ENCODE measurements at regions not wholly inside any gene's neighbourhood (a gene's known extent, or its start where the extent isn't known, plus 50 kb on each side); places are given as distances from the start of the nearest gene placed in this dataset.

GRCh38 chr5:164798110-164798509 lies 1292.7 kb downstream of the MAT2B start:
- WGBS, 2 experiments (ENCODE audit: low coverage in 1 of 2, low lambda C conversion rate in 2 of 2, missing lambda C conversion rate in 2 of 2) = 19% methylated on average over 3 of the region's 3 CpGs

DNA sequence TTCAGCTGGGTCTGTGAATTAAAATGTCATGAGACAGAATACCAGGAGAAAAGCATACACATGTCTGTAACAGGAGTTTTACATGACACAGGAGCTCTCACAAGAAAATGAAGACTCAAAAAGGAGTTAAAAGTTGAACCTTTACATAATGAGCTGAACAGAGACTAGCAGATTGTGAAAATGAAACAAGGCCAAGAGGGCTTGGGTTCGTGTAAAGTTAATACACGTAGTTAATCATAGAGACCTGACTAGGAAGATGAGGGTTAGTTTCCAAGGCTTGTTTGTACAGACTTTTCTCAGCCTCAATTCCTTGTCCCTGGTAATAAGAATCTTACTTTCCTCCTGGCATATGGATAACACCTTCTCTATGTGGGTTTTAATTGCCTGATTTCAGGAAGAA lies 1294.0 kb downstream of the MAT2B start:
- whole genome bisulfite sequencing, 2 experiments (ENCODE audit: low coverage in 1 of 2, low lambda C conversion rate in 2 of 2, missing lambda C conversion rate in 2 of 2) = 6 to 7% methylated on average over 2 of the region's 2 CpGs
- Histone ChIP-seq H3K27me3 (replicated peaks; ENCODE audit: insufficient read depth) (no peaks in the 10 kb centered on the region), H3K9me2 (ENCODE audit: insufficient read depth) (no peaks in the 10 kb centered on the region), H3K4me1 (ENCODE audit: insufficient read depth) (no peaks in the 10 kb centered on the region), H3K9ac (no peak overlapping the region), H3K79me2 (ENCODE audit: insufficient read depth) (no peaks in the 10 kb centered on the region), H2AFZ (no peak overlapping the region), H3F3A (ENCODE audit: insufficient read depth) (no peaks in the 10 kb centered on the region), H3K36me3 (ENCODE audit: low read depth) (no peaks in the 10 kb centered on the region), H3K27ac (no peak overlapping the region), H3K9me3 (ENCODE audit: low read depth) (no peaks in the 10 kb centered on the region), H3K4me2 (ENCODE audit: unreplicated experiment) (no peak overlapping the region), H4K20me1 (ENCODE audit: insufficient read depth) (no peaks in the 10 kb centered on the region), H3K4me3 (no peak overlapping the region)
- no peak for DNase-seq
- in situ Hi-C loops (cut with MboI) = no loop called here
- TF ChIP-seq EZH2 (IDR thresholded peaks at IDR 0.05; ENCODE audit: insufficient read depth, poor library complexity, severe bottlenecking) = no peak
- TF ChIP-seq EZH2phosphoT487 (IDR thresholded peaks at IDR 0.05; ENCODE audit: insufficient read depth, low read depth) = no peak

More at GRCh38 chr5:164798110-164798509, 1292.7 kb downstream of the MAT2B start:
- Histone ChIP-seq H2AFZ (no peak overlapping the region), H3K4me2 (ENCODE audit: unreplicated experiment) (no peak overlapping the region), H3K9me3 (ENCODE audit: low read depth) (no peaks in the 10 kb centered on the region), H3K27me3 (replicated peaks; ENCODE audit: insufficient read depth) (no peaks in the 10 kb centered on the region), H3K9ac (no peak overlapping the region), H3F3A (ENCODE audit: insufficient read depth) (no peaks in the 10 kb centered on the region), H3K79me2 (ENCODE audit: insufficient read depth) (no peaks in the 10 kb centered on the region), H3K4me3 (no peak overlapping the region), H3K36me3 (ENCODE audit: low read depth) (no peaks in the 10 kb centered on the region), H3K27ac (no peak overlapping the region), H4K20me1 (ENCODE audit: insufficient read depth) (no peaks in the 10 kb centered on the region), H3K9me2 (ENCODE audit: insufficient read depth) (no peaks in the 10 kb centered on the region), H3K4me1 (ENCODE audit: insufficient read depth) (no peaks in the 10 kb centered on the region)
- no peak for TF ChIP-seq EZH2phosphoT487 (IDR thresholded peaks at IDR 0.05; ENCODE audit: insufficient read depth, low read depth)
- TF ChIP-seq EZH2 (IDR thresholded peaks at IDR 0.05; ENCODE audit: insufficient read depth, poor library complexity, severe bottlenecking) = no peak
- in situ Hi-C loops (cut with MboI) = no loop called here
- DNase-seq = no peak

DNA sequence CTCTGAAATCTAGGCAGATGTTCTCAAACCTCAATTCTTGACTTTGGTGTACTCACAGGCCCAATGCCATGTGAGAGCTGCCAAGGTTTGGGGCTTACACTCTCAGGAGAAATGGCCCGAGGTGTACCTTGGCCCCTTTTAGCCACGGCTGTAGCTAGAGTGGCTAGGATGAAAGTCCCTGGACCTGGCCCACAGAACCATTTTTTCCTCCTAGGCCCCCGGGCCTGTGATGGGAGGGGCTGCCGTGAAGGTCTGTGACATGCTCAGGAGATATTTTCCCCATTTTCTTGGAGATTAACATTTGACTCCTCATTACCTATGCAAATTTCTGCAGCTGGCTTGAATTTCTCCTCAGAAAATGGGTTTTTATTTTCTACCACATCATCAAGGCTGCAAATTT lies 1296.5 kb downstream of the MAT2B start:
- Histone ChIP-seq H2AFZ (no peak overlapping the region), H3K27me3 (replicated peaks; ENCODE audit: insufficient read depth) (no peaks in the 10 kb centered on the region), H3K27ac (no peak overlapping the region), H3K79me2 (ENCODE audit: insufficient read depth) (no peaks in the 10 kb centered on the region), H3K4me1 (ENCODE audit: insufficient read depth) (no peaks in the 10 kb centered on the region), H3K4me3 (no peak overlapping the region), H3F3A (ENCODE audit: insufficient read depth) (no peaks in the 10 kb centered on the region), H3K9me2 (ENCODE audit: insufficient read depth) (no peaks in the 10 kb centered on the region), H4K20me1 (ENCODE audit: insufficient read depth) (no peaks in the 10 kb centered on the region), H3K9me3 (ENCODE audit: low read depth) (no peaks in the 10 kb centered on the region), H3K36me3 (ENCODE audit: low read depth) (no peaks in the 10 kb centered on the region), H3K9ac (no peak overlapping the region), H3K4me2 (ENCODE audit: unreplicated experiment) (no peak overlapping the region)
- in situ Hi-C loops (cut with MboI) = no loop called here
- no peak for TF ChIP-seq EZH2phosphoT487 (IDR thresholded peaks at IDR 0.05; ENCODE audit: insufficient read depth, low read depth)
- TF ChIP-seq EZH2 (IDR thresholded peaks at IDR 0.05; ENCODE audit: insufficient read depth, poor library complexity, severe bottlenecking) = no peak
- 21 to 30% methylated on average over 4 of the region's 4 CpGs for WGBS, 2 experiments (ENCODE audit: low coverage in 1 of 2, low lambda C conversion rate in 2 of 2, missing lambda C conversion rate in 2 of 2)
- DNase-seq = no peak

DNA sequence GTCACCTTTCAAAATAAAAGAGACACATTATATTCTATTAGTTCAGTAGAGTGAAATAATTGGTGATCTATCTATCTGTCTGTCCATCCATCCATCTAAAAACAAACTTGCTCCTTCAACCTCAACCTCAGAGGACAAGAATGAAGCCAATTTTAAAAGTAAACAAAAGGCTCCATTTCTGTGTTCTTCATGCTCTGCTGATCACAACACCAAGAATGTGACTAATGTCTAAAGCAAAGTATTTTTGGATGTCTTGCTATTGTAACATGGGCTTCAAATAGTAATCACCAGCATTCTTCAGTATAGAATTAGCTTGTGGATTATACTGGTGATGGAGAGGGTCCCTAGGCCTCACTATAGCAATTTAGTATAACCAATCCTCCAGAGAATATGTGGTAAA lies 1304.4 kb downstream of the MAT2B start:
- H3K36me3 ChIP-seq (ENCODE audit: low read depth) = no peaks in the 10 kb centered on the region
- TF ChIP-seq EZH2 (IDR thresholded peaks at IDR 0.05; ENCODE audit: insufficient read depth, poor library complexity, severe bottlenecking) = no peak
- TF ChIP-seq EZH2phosphoT487 (IDR thresholded peaks at IDR 0.05; ENCODE audit: insufficient read depth, low read depth) = no peak
- H3K9ac ChIP-seq = no peak overlapping the region
- no peaks in the 10 kb centered on the region for H3F3A ChIP-seq (ENCODE audit: insufficient read depth)
- H4K20me1 ChIP-seq (ENCODE audit: insufficient read depth) = no peaks in the 10 kb centered on the region
- no peak overlapping the region for H2AFZ ChIP-seq
- DNase-seq = no peak
- H3K79me2 ChIP-seq (ENCODE audit: insufficient read depth) = no peaks in the 10 kb centered on the region
- no peaks in the 10 kb centered on the region for H3K9me2 ChIP-seq (ENCODE audit: insufficient read depth)
- H3K27me3 ChIP-seq (replicated peaks; ENCODE audit: insufficient read depth) = no peaks in the 10 kb centered on the region
- in situ Hi-C loops (cut with MboI) = no loop called here
- no peak overlapping the region for H3K4me2 ChIP-seq (ENCODE audit: unreplicated experiment)
- no peak overlapping the region for H3K4me3 ChIP-seq
- no peaks in the 10 kb centered on the region for H3K9me3 ChIP-seq (ENCODE audit: low read depth)
- no peaks in the 10 kb centered on the region for H3K4me1 ChIP-seq (ENCODE audit: insufficient read depth)
- no peak overlapping the region for H3K27ac ChIP-seq

- Histone ChIP-seq H4K20me1 (ENCODE audit: insufficient read depth) (no peaks in the 10 kb centered on the region), H3K9me2 (ENCODE audit: insufficient read depth) (peaks cover 2% of the 10 kb centered on the region; the same call in 1 of the 2 replicates), H3K27me3 (replicated peaks; ENCODE audit: insufficient read depth) (no peaks in the 10 kb centered on the region), H3K79me2 (ENCODE audit: insufficient read depth) (no peaks in the 10 kb centered on the region), H3K9ac (no peak overlapping the region), H3K36me3 (ENCODE audit: low read depth) (no peaks in the 10 kb centered on the region), H3K4me1 (ENCODE audit: insufficient read depth) (no peaks in the 10 kb centered on the region), H2AFZ (no peak overlapping the region), H3K4me2 (ENCODE audit: unreplicated experiment) (no peak overlapping the region), H3K27ac (no peak overlapping the region), H3F3A (ENCODE audit: insufficient read depth) (no peaks in the 10 kb centered on the region), H3K9me3 (ENCODE audit: low read depth) (peaks cover under 1% of the 10 kb centered on the region), H3K4me3 (no peak overlapping the region)
- WGBS, 2 experiments (ENCODE audit: low coverage in 1 of 2, low lambda C conversion rate in 2 of 2, missing lambda C conversion rate in 2 of 2) = 5 to 10% methylated on average over 1 of the region's 1 CpG
- TF ChIP-seq EZH2phosphoT487 (IDR thresholded peaks at IDR 0.05; ENCODE audit: insufficient read depth, low read depth) (no peak), EZH2 (IDR thresholded peaks at IDR 0.05; ENCODE audit: insufficient read depth, poor library complexity, severe bottlenecking) (no peak)
- in situ Hi-C loops (cut with MboI) = no loop called here
- no peak for DNase-seq
Measured at GRCh38 chr5:164818445-164818844, 1313.0 kb downstream of the MAT2B start.
